K562 (cell line): ENCODE measurements at regions not wholly inside any gene's neighbourhood (a gene's known extent, or its start where the extent isn't known, plus 50 kb on each side); places are given as distances from the start of the nearest gene placed in this dataset.

Experiments
- ATAC-seq: fragments of 200-7000 bp; cut with Tn5 transposase; 3 replicates; pipeline ENCODE4 v1.9.1; 2020; ENCODE audit warnings: moderate library complexity
- BruUV-seq: library from RNA; stranded (reverse); fragments of 400-500 nt; replicated peaks from 2 replicates; lab custom pipeline; 2021; lab: Mats Ljungman, UMichigan
- CTCF ChIA-PET: fragments of 300-600 bp; formaldehyde crosslinking; extraction: SDS; loops from one replicate; lab custom pipeline; 2021; ENCODE audit warnings: low intra/inter-chr PET ratio; lab: Yijun Ruan, JAX
- POLR2A ChIA-PET: fragments of 300-600, 350-650 bp; sonication (Branson Sonifier 250); formaldehyde crosslinking; extraction: SDS; loops from one replicate; lab custom pipeline; 2021; ENCODE audit warnings: antibody characterized with exemption, inconsistent platforms; lab: Yijun Ruan, JAX
- DNase-seq, 4 experiments: peaks; one replicate each; pipeline versions ENCODE4 v3.0.0 to v3.0.0-alpha.2; 2011 to 2018; ENCODE audit warnings: low spot score in 3 of 4, mixed read lengths in 3 of 4; ENCODE audit errors: extremely low read depth in 1 of 4
- FAIRE-seq: peaks from 2 replicates; lab custom pipeline; 2011; peaks lifted over from hg19 to GRCh38; lab: Jason Lieb, UNC
- H2AFZ ChIP-seq: 2 replicates; pipeline ENCODE4 v1.6.0; 2011; ENCODE audit warnings: low read depth, low read length, control low read depth, inconsistent platforms
- H3K27ac ChIP-seq: fragments of 200-600 bp; 3 replicates; pipeline ENCODE4 v1.8.0; 2011; ENCODE audit warnings: low read depth, mild to moderate bottlenecking, control low read depth, inconsistent platforms, low read length, moderate library complexity, mixed read lengths; ENCODE audit errors: extremely low read depth
- H3K27me3 ChIP-seq, 2 experiments: fragments of 300-600 bp in 1 of 2; 2 replicates in 1 of 2; 3 replicates in 1 of 2; pipeline versions ENCODE4 v1.6.0 to v1.8.0; 2011; ENCODE audit warnings: inconsistent platforms in 2 of 2, low read length in 2 of 2, mild to moderate bottlenecking in 1 of 2, mixed read lengths in 1 of 2, moderate library complexity in 1 of 2; ENCODE audit not compliant: control insufficient read depth in 2 of 2, insufficient read depth in 2 of 2
- H3K36me3 ChIP-seq: fragments of 300-600 bp; 3 replicates; pipeline ENCODE4 v1.8.0; 2011; ENCODE audit warnings: mild to moderate bottlenecking, low read length, inconsistent platforms; ENCODE audit not compliant: control insufficient read depth, insufficient read depth
- H3K4me1 ChIP-seq, 2 experiments: fragments of 200-600 bp in 1 of 2; replicated peaks in 1 of 2; 2 replicates in 1 of 2; 3 replicates in 1 of 2; pipeline versions ENCODE4 v1.5.1 to v1.8.0; 2011; ENCODE audit warnings: inconsistent platforms in 2 of 2, low read length in 2 of 2, mild to moderate bottlenecking in 1 of 2, mixed read lengths in 1 of 2, moderate library complexity in 1 of 2; ENCODE audit not compliant: control insufficient read depth in 2 of 2, insufficient read depth in 2 of 2
- H3K4me2 ChIP-seq: 2 replicates; pipeline ENCODE4 v1.6.1; 2011; ENCODE audit warnings: low read length, control low read depth, inconsistent platforms, mixed read lengths; ENCODE audit not compliant: insufficient read depth
- H3K4me3 ChIP-seq: fragments of 200-600 bp; sonication (generic), shearing (Covaris generic); 2 replicates; pipeline ENCODE4 v1.5.1; 2016; ENCODE audit warnings: control low read depth, inconsistent platforms
- H3K79me2 ChIP-seq: fragments of 200-600 bp; 3 replicates; pipeline ENCODE4 v1.8.0; 2011; ENCODE audit warnings: low read length, inconsistent platforms; ENCODE audit not compliant: control insufficient read depth, insufficient read depth
- H3K9ac ChIP-seq, 2 experiments: 2 replicates each; pipeline versions ENCODE4 v1.6.0 to v1.6.1; 2011; ENCODE audit warnings: low read depth in 2 of 2, low read length in 2 of 2, control low read depth in 1 of 2, inconsistent platforms in 1 of 2, mild to moderate bottlenecking in 1 of 2, mixed read lengths in 1 of 2; ENCODE audit not compliant: insufficient read depth in 1 of 2
- H3K9me1 ChIP-seq: one replicate; pipeline ENCODE4 v1.6.0; 2011; ENCODE audit warnings: inconsistent platforms, mild to moderate bottlenecking, low read length, moderate library complexity; ENCODE audit not compliant: control insufficient read depth, insufficient read depth
- H3K9me3 ChIP-seq: replicated peaks from 2 replicates; pipeline ENCODE4 v1.5.1; 2011; ENCODE audit warnings: low read depth, low read length, inconsistent platforms; ENCODE audit not compliant: control insufficient read depth, insufficient read depth
- H4K20me1 ChIP-seq: replicated peaks from 2 replicates; pipeline ENCODE4 v1.6.1; 2011; ENCODE audit warnings: low read length, inconsistent platforms, mixed read lengths; ENCODE audit not compliant: control insufficient read depth, insufficient read depth
- AFF1 ChIP-seq, 2 experiments: fragments of 450-650 bp; IDR thresholded peaks; 2 replicates each; pipeline ENCODE4 v1.6.1; 2018; ENCODE audit warnings: mild to moderate bottlenecking in 2 of 2, low read depth in 1 of 2; ENCODE audit not compliant: partially characterized antibody in 2 of 2
- ASH1L ChIP-seq: fragments of 450-650 bp; IDR thresholded peaks from 2 replicates; pipeline ENCODE4 v1.6.1; 2018; ENCODE audit warnings: borderline replicate concordance, mild to moderate bottlenecking, low read depth; ENCODE audit not compliant: partially characterized antibody
- BRD9 ChIP-seq: fragments of 450-650 bp; IDR thresholded peaks from 2 replicates; pipeline ENCODE4 v1.6.1; 2018; ENCODE audit warnings: low read depth; ENCODE audit not compliant: partially characterized antibody
- C11orf30 ChIP-seq: fragments of 450-650 bp; IDR thresholded peaks from 2 replicates; pipeline ENCODE4 v1.6.1; 2016; ENCODE audit warnings: low read depth, mild to moderate bottlenecking
- CEBPB ChIP-seq: fragments of 450-650 bp; IDR thresholded peaks from 2 replicates; pipeline ENCODE4 v1.6.1; 2016; ENCODE audit warnings: missing genetic modification characterization, missing compliant biosample characterization
- DDX20 ChIP-seq: fragments of 450-650 bp; IDR thresholded peaks from 2 replicates; pipeline ENCODE4 v1.6.1; 2016; ENCODE audit warnings: missing genetic modification characterization, low read depth, mild to moderate bottlenecking, missing compliant biosample characterization, moderate library complexity
- E2F1 ChIP-seq: sonication (generic); formaldehyde crosslinking; IDR thresholded peaks from 2 replicates; pipeline ENCODE4 v1.8.1; 2023; ENCODE audit warnings: mild to moderate bottlenecking, missing genetic modification reagents, moderate library complexity
- ELF4 ChIP-seq: fragments of 450-650 bp; formaldehyde crosslinking; IDR thresholded peaks from 2 replicates; pipeline ENCODE4 v1.4.0; 2022; ENCODE audit warnings: missing genetic modification characterization
- FOSL1 ChIP-seq: fragments of 200-800 bp; sonication (Bioruptor generic); conservative IDR thresholded peaks from 2 replicates; pipeline ENCODE4 v1.6.1; 2016; ENCODE audit warnings: missing genetic modification characterization, missing compliant biosample characterization
- FOXK2 ChIP-seq, 2 experiments: fragments of 450-650 bp; IDR thresholded peaks in 1 of 2; conservative IDR thresholded peaks in 1 of 2; 2 replicates each; pipeline ENCODE4 v1.6.1; 2016; ENCODE audit warnings: low read depth in 2 of 2, mild to moderate bottlenecking in 1 of 2
- HMG20A ChIP-seq: fragments of 450-650 bp; formaldehyde crosslinking; conservative IDR thresholded peaks from 2 replicates; pipeline ENCODE4 v1.4.0; 2020; ENCODE audit warnings: mild to moderate bottlenecking, mixed read lengths
- RAD51 ChIP-seq: fragments of 450-650 bp; IDR thresholded peaks from 2 replicates; pipeline ENCODE4 v1.7.1; 2016; ENCODE audit warnings: low read depth, mild to moderate bottlenecking, borderline replicate concordance
- RBM17 ChIP-seq: fragments of 200-400 bp; formaldehyde crosslinking; IDR thresholded peaks from 2 replicates; pipeline ENCODE4 v1.6.1; 2017; ENCODE audit warnings: low read depth, mild to moderate bottlenecking, low read length, borderline replicate concordance
- ZBTB1 ChIP-seq: sonication (generic); formaldehyde crosslinking; IDR thresholded peaks from 2 replicates; pipeline ENCODE4 v1.8.1; 2023; ENCODE audit warnings: missing genetic modification reagents, low read depth, mild to moderate bottlenecking, borderline replicate concordance
- ZNF445 ChIP-seq: fragments of 250-450 bp; sonication (Bioruptor Pico); IDR thresholded peaks from 2 replicates; pipeline ENCODE4 v1.4.0; 2020; ENCODE audit warnings: low read depth, mild to moderate bottlenecking, moderate library complexity
- in situ Hi-C: fragments of 300-500 bp; cut with MboI; formaldehyde crosslinking; loops from 4 replicates; pipeline ENCODE4 v1.15.0; 2018; ENCODE audit warnings: inconsistent platforms, mixed read lengths
- intact Hi-C: fragments of 100-400 bp; cut with micrococcal nuclease; formaldehyde crosslinking; loops from 2 replicates; pipeline ENCODE4 v1.14.2; 2022
- TF ChIP-seq, protein P1 (sequence below): sonication (generic); formaldehyde crosslinking; IDR thresholded peaks from 2 replicates; pipeline ENCODE4 v1.4.0; 2020; ENCODE audit warnings: mild to moderate bottlenecking, missing genetic modification reagents

- Histone ChIP-seq H3K36me3 (no peaks in the 10 kb centered on the region), H3K9me3 (no peaks in the 10 kb centered on the region), H3K4me1 (no peaks in the 10 kb centered on the region), H3K27ac (no peak overlapping the region), H3K27me3 (no peaks in the 10 kb centered on the region), H3K79me2 (no peaks in the 10 kb centered on the region), H4K20me1 (no peaks in the 10 kb centered on the region), H3K9me1 (no peaks in the 10 kb centered on the region), H3K4me2 (no peak overlapping the region), H3K9ac (no peak overlapping the region), H3K4me3 (no peak overlapping the region), H2AFZ (no peak overlapping the region)
- CTCF ChIA-PET = no interaction called here
- intact Hi-C loops = no loop called here
- ATAC-seq (no peak), DNase-seq (no peak), FAIRE-seq (no peak)
- no TSS peak for BruUV-seq
- in situ Hi-C loops = no loop called here
- POLR2A ChIA-PET = no interaction called here
- TF ChIP-seq FOSL1 (no peak), E2F1 (CRISPR knock-in tag) (no peak), CEBPB (tag) (no peak), RBM17 (no peak), FOXK2 (conservative IDR thresholded peaks at IDR 0.05 in 1 of 2, IDR thresholded peaks at IDR 0.05 in 1 of 2; ENCODE audit: low read depth in 2 of 2) (no peak), AFF1 (IDR thresholded peaks at IDR 0.05; ENCODE audit: low read depth in 1 of 2, partially characterized antibody in 2 of 2) (no peak), DDX20 (tag) (no peak), ELF4 (no peak), HMG20A (CRISPR knock-in tag) (no peak), ZNF445 (CRISPR knock-in tag) (no peak), ASH1L (no peak), RAD51 (no peak), C11orf30 (peak; percentile 53; the same call in 1 of the 2 replicates), ZBTB1 (CRISPR knock-in tag) (no peak), BRD9 (no peak)
- TF ChIP-seq, protein P1, sequence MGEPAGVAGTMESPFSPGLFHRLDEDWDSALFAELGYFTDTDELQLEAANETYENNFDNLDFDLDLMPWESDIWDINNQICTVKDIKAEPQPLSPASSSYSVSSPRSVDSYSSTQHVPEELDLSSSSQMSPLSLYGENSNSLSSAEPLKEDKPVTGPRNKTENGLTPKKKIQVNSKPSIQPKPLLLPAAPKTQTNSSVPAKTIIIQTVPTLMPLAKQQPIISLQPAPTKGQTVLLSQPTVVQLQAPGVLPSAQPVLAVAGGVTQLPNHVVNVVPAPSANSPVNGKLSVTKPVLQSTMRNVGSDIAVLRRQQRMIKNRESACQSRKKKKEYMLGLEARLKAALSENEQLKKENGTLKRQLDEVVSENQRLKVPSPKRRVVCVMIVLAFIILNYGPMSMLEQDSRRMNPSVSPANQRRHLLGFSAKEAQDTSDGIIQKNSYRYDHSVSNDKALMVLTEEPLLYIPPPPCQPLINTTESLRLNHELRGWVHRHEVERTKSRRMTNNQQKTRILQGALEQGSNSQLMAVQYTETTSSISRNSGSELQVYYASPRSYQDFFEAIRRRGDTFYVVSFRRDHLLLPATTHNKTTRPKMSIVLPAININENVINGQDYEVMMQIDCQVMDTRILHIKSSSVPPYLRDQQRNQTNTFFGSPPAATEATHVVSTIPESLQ (CRISPR knock-in tag) = no peak
Observed at GRCh38 chrX:149283853-149284252, 221.3 kb downstream of the IDS start.
